SK-N-DZ (cell line): ENCODE measurements at regions not wholly inside any gene's neighbourhood (a gene's known extent, or its start where the extent isn't known, plus 50 kb on each side); places are given as distances from the start of the nearest gene placed in this dataset.
A peak's percentile ranks its signal among the peaks of the same experiment; 100 is the strongest.

Source experiments
- DNase-seq: peaks from one replicate; pipeline ENCODE4 v3.0.0-alpha.2; 2015; ENCODE audit warnings: low spot score
- small RNA-seq, 2 experiments: library from RNA; depleted of rRNA; stranded (forward); fragments of <200 nt; gene quantifications; one replicate each; pipeline ENCODE3, GENCODE V24; 2014

DNA sequence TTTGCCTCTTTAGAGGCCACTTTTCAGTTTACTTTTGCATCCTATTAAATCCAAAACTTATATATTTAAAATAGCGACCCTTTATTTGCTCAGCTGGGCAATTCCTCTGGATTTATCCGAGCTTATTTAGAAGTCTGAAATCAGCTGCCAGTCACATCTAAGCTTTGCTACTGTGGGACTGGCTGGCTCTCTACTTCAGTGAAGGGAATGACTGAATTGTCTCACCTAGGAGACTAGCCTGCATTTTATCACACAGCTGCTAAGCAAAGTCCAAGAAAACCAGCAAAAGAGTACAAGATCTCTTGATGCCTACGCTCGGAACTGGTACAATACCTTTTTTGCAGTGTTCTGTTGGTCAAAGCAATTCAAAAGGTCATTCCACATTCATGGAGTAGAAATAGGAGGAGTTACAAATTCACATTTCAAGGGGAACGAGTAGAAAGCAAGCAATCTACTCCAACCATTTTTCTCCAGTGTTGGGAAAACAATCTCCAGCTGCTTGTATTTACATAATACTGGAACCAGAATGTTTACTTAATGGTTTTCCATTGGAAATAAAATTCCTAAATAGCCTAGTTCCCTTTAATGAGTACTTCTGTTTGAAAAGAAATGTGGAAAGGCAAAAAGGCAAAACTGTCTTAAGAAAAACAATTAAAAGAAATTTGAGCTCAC, 160.2 kb downstream of the MAGEB5 start:
- no peak for DNase-seq

DNA sequence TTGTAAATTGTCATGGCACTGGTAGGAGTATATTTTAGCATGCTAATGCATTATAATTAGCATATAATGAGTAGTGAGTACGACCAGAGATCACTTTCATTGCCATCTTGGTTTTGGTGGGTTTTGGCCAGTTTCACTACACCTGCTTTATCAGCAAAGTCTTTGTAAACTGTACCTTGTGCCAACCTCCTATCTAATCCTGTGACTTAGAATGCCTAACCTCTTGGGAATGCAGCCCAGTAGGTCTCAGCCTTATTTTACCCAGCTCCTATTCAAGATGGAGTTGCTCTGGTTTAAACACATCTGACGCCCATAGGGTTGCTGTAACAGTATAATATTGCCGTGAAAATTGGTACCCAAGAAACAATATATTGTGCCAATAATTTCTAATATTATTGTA, 159.4 kb downstream of the MAGEB5 start:
- DNase-seq = no peak

DNA sequence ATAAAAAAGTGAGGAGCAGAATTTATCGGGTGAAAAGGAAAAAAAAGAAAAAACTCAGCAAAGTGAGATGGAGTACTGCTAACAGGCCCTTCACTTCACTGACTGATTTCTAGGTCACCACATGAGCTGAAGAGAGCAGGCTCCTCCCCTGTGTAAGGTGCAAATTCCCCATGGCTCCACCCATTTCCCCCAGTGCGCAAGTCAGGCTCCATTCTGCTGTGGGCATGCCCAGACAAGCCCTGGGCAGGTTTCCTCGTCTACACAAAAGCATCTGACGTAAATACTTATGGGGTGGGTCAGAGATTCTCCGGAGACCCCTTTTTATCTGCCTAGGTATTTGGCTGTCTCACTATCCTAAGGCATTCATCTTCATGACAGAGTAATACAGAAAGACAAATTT, 157.9 kb downstream of the MAGEB5 start:
- no peak for DNase-seq

DNA sequence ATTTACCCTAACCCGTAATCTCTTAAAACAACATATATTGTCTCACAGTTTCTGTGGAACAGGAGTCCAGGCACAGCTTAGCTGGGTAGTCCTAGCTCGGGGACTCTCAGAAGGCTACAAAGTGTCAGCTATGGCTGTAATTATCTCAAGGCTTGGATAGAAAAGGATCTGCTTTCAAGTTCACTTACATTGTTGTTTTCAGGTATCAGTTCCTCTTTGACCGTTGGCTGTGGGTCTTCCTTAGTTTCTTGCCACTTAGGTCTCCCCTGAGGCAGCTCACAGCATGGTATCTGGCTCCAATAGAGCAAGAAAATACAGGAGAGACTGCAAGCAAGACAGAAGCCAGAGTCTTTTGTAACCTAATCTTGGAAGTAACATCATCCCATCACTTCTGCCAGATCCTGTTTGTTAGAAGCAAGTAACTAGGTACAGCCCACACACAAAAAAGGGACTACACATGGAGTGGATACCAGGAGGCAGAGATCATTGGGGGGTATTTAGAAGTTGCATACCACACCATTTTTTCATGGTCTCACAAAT, 137.0 kb downstream of the MAGEB5 start:
- DNase-seq = peak; percentile 61

DNA sequence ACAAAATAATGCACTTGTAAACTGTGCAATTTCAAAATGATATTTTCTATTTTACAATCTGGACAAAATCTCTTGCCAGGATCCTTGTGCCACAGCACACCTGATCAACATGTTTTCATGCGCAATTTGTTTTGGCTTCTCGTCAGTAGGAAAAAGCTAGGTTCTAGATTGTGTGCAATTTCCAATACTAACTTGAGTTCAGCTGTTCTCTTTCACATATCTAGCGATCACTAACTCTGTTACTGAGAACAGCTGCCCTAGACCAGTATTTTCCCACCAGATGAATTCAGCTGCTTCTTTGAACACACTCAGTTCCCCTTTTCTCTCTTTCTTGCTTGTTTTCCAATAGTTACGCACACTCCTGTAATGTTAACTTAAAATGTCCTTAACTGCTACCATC, 131.2 kb downstream of the MAGEB5 start:
- DNase-seq = no peak

DNA sequence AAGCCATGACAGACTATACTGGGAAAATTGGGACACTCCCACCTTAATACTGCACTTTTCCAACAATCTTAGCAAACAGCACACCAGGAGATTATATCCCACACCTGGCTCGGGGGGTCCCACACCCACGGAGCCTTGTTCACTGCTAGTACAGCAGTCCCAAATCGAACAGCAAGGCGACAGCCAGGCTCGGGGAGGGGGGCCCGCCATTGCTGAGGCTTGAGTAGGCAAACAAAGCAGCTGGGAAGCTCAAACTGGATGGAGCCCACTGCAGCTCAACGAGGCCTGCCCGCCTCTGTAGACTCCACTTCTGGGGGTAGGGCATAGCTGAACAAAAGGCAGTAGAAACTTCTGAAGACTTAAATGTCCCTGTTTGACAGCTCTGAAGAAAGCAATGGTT, 118.3 kb downstream of the MAGEB5 start:
- no peak for DNase-seq

DNA sequence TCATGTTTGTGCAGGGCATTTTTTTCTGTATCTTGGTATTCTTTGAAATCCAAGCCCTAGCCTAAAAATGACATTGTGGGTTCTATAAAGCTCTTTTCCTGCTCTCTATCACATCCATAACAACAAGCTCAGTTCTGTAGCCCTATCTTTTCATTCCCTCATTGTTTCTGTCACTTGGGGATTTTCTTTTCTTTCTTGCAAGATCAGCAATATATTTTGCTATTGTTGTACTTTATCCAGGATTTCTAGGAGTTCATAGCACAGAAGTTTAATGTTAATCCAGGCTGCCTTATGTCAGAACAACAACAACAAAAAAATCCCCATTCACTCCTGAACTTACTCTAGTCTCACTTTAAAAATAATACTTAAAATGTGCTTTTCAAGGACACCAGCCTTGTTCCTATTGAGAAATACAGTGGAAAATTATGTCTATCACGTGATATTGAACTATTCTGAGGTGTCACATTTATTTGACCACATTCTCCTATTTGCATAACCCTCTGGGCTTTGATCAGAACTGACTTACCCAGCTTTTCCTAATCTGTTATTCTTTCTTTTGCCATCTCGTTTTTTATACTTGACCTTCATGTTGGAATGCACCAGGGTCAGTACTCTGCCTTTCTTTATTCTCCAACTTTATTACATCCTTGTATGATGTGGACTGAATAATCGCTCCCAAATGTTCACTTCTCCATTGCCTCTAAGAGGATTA, 112.8 kb downstream of the MAGEB5 start:
- no peak for DNase-seq

DNA sequence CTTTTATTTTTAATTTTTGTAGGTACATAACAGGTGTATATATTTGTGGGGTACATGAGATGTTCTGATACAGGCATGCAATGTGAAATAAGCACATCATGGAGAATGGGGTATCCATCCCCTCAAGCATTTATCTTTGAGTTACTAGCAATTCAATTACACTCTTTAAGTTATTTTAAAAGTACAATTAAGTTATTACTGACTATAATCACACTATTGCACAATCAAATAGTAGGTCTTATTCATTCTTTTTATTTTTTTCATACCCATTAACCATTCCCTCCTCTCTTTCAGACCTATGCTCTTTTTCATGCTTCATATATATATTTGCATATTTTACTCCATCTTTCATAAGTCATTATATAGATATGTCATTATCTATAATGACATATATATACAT, 93.3 kb downstream of the MAGEB5 start:
- no peak for DNase-seq

DNA sequence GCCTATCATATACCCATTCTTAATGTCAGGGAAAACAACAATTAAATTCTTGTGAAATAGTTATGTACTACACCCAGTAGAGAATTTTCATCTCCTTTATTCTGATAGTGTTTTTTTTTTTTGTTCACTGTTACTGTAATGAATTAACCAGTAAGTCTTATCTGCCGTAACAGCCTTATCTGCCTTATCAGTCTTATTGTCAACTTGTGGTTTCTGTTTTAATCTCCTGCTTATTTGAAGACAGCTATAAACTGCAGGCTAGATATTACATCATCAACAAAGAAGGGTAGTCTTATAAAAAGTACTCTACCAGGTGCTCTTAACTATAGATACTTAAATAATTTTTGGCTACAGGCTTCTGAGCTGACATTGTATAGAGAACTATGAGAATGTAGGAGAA, 79.5 kb downstream of the MAGEB5 start:
- no peak for DNase-seq

DNA sequence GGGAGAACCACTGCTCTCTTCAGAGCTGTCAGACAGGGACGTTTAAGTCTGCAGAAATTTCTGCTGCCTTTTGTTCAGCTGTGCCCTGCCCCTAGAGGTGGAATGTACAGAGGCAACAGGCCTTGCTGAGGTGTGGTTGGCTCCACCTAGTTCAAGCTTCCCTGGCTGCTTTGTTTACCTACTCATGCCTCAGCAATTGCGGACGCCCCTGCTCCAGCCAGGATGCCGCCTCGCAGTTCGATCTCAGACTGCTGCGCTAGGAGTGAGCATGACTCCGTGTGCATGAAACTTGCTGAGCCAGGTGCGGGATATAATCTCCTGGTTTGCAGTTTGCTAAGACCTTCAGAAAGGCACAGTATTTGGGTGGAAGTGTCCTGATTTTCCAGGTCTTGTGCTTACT, 70.9 kb downstream of the MAGEB5 start:
- no peak for DNase-seq

Small RNA genes lying in the stretch of these regions (small RNA-seq; reads per million reads assigned to genes)
- 0 reads per million in 2 experiments for gene AC005345.1
- gene RF00019 = 0 reads per million in 2 experiments
- 0 reads per million in 2 experiments for gene RNU1-142P
